CD4-positive, alpha-beta T cell treated with Interleukin-1 beta for 1 hour (primary cell): ENCODE measurements at regions not wholly inside any gene's neighbourhood (a gene's known extent, or its start where the extent isn't known, plus 50 kb on each side); places are given as distances from the start of the nearest gene placed in this dataset.

Source experiments
- DNase-seq, 2 donors: peaks; one replicate each; pipeline ENCODE4 v3.0.0-alpha.2; 2020 to 2022

GRCh38 chr10:111756217-111757061, 427.1 kb downstream of the GPAM start:
- DNase-seq, result no peak

- no peak for DNase-seq
Measured at GRCh38 chr10:111758593-111758992, 425.0 kb downstream of the GPAM start.

GRCh38 chr10:111762114-111762513, 421.5 kb downstream of the GPAM start:
- DNase-seq, result no peak

- no peak for DNase-seq
Measured at GRCh38 chr10:111765216-111765615, 418.3 kb downstream of the GPAM start.

GRCh38 chr10:111766464-111766863, 417.1 kb downstream of the GPAM start:
- no peak for DNase-seq

- DNase-seq, result no peak
Measured at GRCh38 chr10:111767661-111768060, 415.9 kb downstream of the GPAM start.

- no peak for DNase-seq
Measured at GRCh38 chr10:111773950-111774349, 409.6 kb downstream of the GPAM start.

- DNase-seq, result no peak
Measured at GRCh38 chr10:111774486-111774885, 409.1 kb downstream of the GPAM start.

- DNase-seq, result no peak
Measured at GRCh38 chr10:111784436-111784835, 399.1 kb downstream of the GPAM start.

GRCh38 chr10:111784946-111785465, 398.6 kb downstream of the GPAM start:
- DNase-seq, result no peak

GRCh38 chr10:111785921-111786320, 397.6 kb downstream of the GPAM start:
- no peak for DNase-seq

- no peak for DNase-seq
Measured at GRCh38 chr10:111789821-111790220, 393.7 kb downstream of the GPAM start.

GRCh38 chr10:111801841-111802240, 381.7 kb downstream of the GPAM start:
- DNase-seq, result no peak

- no peak for DNase-seq
Measured at GRCh38 chr10:111804781-111805180, 378.8 kb downstream of the GPAM start.

GRCh38 chr10:111811517-111811916, 372.0 kb downstream of the GPAM start:
- DNase-seq, result no peak

- DNase-seq, result no peak
Measured at GRCh38 chr10:111820471-111820870, 363.1 kb downstream of the GPAM start.

- DNase-seq, result no peak
Measured at GRCh38 chr10:111821871-111822270, 361.7 kb downstream of the GPAM start.

GRCh38 chr10:111822661-111823060, 360.9 kb downstream of the GPAM start:
- no peak for DNase-seq

GRCh38 chr10:111824128-111824527, 359.4 kb downstream of the GPAM start:
- DNase-seq, result no peak

GRCh38 chr10:111830359-111830758, 353.2 kb downstream of the GPAM start:
- DNase-seq, result no peak

GRCh38 chr10:111831058-111831457, 352.5 kb downstream of the GPAM start:
- no peak for DNase-seq

GRCh38 chr10:111833251-111833650, 350.3 kb downstream of the GPAM start:
- DNase-seq, result no peak

GRCh38 chr10:111835574-111835973, 348.0 kb downstream of the GPAM start:
- DNase-seq, result no peak

- no peak for DNase-seq
Measured at GRCh38 chr10:111836064-111836463, 347.5 kb downstream of the GPAM start.

GRCh38 chr10:111836571-111836970, 347.0 kb downstream of the GPAM start:
- no peak for DNase-seq
